Gastrocnemius medialis (tissue), 4 donors: ENCODE measurements at regions not wholly inside any gene's neighbourhood (a gene's known extent, or its start where the extent isn't known, plus 50 kb on each side); places are given as distances from the start of the nearest gene placed in this dataset.

Source experiments
- CTCF ChIP-seq, 5 experiments: fragments of 450-650 bp in 3 of 5; fragments of 200-600 bp in 2 of 5; sonication (generic) in 2 of 5; IDR thresholded peaks in 4 of 5; conservative IDR thresholded peaks in 1 of 5; 1 replicate in 4 of 5; 2 replicates in 1 of 5; pipeline ENCODE4 v1.5.1; 2016 to 2019; ENCODE audit warnings: antibody characterized with exemption in 5 of 5, mild to moderate bottlenecking in 3 of 5, moderate library complexity in 3 of 5
- POLR2A ChIP-seq, 2 donors: fragments of 450-650 bp; IDR thresholded peaks; one replicate each; pipeline ENCODE4 v1.6.1; 2017; ENCODE audit warnings: antibody characterized with exemption in 2 of 2, mild to moderate bottlenecking in 2 of 2, moderate library complexity in 2 of 2

GRCh38 chr15:45847645-45848044, 212.8 kb downstream of the SQOR start:
- TF ChIP-seq CTCF (IDR thresholded peaks at IDR 0.05 in 4 of 5, conservative IDR thresholded peaks at IDR 0.05 in 1 of 5) (no peak), POLR2A (IDR thresholded peaks at IDR 0.05) (no peak)
